ENCODE measurements at regions not wholly inside any gene's neighbourhood (a gene's known extent, or its start where the extent isn't known, plus 50 kb on each side); places are given as distances from the start of the nearest gene placed in this dataset.

DNA sequence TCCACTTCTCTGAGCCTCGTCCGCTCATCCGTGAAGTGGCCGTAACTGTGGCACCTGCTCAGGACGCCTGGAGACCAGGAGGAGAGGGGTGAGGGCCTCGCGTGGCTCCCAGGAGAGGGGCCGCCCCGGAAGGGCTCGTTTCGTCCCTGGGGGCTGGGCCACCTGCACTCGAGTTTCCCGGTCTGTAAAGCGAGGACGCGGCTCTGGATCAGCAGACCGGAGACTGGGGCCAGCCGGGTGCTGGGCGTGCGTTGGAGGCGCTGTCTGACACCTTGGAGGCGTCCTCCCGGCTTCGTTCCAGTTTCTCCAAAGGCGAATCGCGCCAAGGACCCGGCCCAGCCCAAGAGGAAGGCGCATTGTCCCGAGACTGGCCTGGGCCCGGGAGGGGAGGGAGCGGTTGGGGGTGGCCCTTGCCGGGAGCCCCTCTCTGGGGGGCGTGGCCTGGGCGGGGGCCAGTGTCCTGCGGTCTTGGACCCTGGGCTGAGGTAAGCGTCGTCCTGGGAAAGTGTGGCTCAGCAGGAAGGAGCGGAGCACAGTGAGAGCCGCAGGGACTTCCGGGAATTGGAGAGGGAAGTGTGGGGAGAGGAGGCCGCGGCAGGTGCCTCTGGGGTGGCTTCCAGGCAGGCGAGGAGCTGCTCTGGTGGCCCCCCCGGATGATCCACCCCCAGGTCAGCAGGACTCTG lies 89.6 kb downstream of the FOXL3 start:
- intact Hi-C loops (cut with micrococcal nuclease) = no loop called here
- H3K4me3 Mint-ChIP-seq = no peak overlapping the region
- peaks cover 22% of the 10 kb centered on the region for H3K27me3 Mint-ChIP-seq
- H3K9me3 Mint-ChIP-seq = peaks cover 24% of the 10 kb centered on the region
- no peak for DNase-seq
- H3K27ac Mint-ChIP-seq = no peak overlapping the region
- peaks cover 16% of the 10 kb centered on the region for H3K4me1 Mint-ChIP-seq
- peaks cover 2% of the 10 kb centered on the region for H3K36me3 Mint-ChIP-seq (ENCODE audit: low read depth)

DNA sequence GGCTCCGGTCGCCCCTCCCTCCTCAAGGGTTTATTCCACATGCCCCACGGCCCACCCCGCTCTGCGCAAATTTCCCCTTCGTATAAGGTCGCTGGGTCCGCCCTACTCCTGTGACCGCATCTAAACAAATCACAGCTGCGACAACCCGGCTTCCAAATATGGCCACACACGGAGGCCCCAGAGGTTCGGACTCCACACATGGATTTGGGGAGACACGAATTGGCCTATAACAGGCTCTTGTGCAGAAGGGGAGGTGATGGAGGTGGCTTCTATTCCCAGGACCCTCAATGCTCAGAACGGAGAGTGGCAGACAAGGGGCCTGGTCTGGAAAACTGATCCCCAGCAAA lies 90.1 kb downstream of the FOXL3 start:
- Mint-ChIP-seq H3K4me1 (peaks cover 16% of the 10 kb centered on the region), H3K27ac (no peak overlapping the region), H3K36me3 (ENCODE audit: low read depth) (peaks cover 2% of the 10 kb centered on the region), H3K9me3 (peaks cover 25% of the 10 kb centered on the region), H3K27me3 (peaks cover 22% of the 10 kb centered on the region), H3K4me3 (peak overlapping the region; percentile 37)
- no peak for DNase-seq
- intact Hi-C loops (cut with micrococcal nuclease) = no loop called here

DNA sequence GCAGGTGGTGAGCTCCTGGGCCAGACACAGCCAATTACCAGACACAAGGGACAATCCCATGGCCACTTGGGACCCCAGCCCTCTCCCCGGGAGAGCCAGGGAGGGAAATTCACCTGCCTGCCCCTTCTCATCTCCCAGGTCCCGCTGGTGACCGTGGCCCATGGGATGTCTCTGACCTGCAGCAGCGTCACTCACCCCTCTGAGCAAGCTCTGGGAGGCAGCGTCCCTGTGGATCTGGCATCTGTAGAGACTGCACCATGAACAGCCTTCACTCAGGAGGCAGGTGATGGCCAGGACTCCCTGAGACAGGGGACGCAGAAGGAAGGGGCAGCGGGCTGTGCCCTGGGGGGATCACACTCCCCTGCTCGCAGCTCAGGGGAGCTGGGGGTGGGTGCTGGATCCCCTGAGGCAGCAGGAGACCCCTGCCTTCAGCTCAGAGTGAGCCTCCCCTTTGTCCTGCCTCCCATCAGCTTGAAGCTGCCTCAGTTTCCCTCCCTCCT lies 90.8 kb downstream of the FOXL3 start:
- H3K4me3 Mint-ChIP-seq = no peak overlapping the region
- H3K27ac Mint-ChIP-seq = peak overlapping the region; percentile 62
- H3K36me3 Mint-ChIP-seq (ENCODE audit: low read depth) = peaks cover 2% of the 10 kb centered on the region
- intact Hi-C loops (cut with micrococcal nuclease) = no loop called here
- peaks cover 16% of the 10 kb centered on the region for H3K4me1 Mint-ChIP-seq
- DNase-seq = no peak
- peaks cover 25% of the 10 kb centered on the region for H3K9me3 Mint-ChIP-seq
- H3K27me3 Mint-ChIP-seq = peaks cover 22% of the 10 kb centered on the region

DNA sequence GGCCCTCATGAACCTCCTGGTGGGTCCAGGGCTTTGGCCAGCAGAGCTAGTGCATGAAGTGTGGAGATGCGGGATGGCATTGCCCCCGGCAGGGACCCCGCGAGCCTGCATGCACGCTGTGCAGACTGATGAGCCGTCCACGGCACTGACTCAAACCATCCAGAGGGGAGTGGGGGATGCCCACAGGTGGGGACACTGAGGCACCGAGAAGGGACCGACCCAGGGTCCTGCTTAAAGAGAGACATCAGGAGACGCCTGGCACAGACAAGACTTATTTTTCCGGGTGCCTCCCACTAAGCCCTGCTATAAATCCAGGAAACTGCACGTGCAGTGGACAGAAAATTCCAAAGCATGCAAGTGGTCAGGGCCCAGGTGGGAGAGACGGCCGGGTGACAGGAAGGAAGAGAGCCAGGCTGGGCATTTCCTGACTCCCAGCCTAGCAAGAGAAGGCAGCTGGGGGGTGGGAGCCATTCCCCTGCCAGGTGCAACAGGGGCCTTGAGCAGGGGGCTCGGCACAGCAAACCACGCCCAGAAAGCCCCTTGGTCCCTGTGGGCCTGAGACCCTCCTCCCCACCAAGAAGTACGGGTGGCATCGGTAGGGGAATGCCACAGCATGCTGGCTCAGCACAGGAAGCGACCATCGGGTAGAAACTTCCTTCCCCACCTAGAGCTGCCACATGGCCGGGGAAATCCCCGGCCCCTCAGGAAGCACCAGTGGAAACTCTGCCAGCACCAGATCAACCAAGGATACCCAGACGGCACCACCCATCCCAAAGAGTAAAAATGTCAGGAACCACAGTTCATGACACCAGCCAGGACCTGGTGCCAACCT lies 91.5 kb downstream of the FOXL3 start:
- Mint-ChIP-seq H3K27me3 (peaks cover 22% of the 10 kb centered on the region), H3K27ac (peak overlapping the region; percentile 69), H3K4me1 (peaks cover 16% of the 10 kb centered on the region), H3K9me3 (peaks cover 25% of the 10 kb centered on the region), H3K4me3 (peak overlapping the region; percentile 52), H3K36me3 (ENCODE audit: low read depth) (peaks cover 2% of the 10 kb centered on the region)
- DNase-seq = peak; percentile 71
- intact Hi-C loops (cut with micrococcal nuclease) = no loop called here

DNA sequence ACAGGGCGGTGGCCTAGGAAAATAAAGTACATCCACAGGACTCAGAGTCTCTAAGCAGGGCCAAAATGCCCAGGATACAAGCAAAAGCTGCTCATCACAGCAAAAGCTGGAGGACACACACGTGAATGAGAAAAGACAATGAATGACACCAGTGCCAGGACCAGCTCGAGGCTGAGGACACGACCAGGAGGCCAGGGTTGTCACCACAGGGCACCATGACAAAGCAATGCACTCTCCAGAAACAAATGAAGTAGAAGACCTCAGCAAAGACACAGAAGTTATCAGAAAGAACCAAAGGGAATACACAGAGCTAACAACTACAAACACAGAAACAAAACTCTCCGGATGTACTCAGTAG lies 92.1 kb downstream of the FOXL3 start:
- Mint-ChIP-seq H3K27me3 (peaks cover 22% of the 10 kb centered on the region), H3K36me3 (ENCODE audit: low read depth) (peaks cover 2% of the 10 kb centered on the region), H3K4me3 (peak overlapping the region; percentile 3), H3K4me1 (peaks cover 16% of the 10 kb centered on the region), H3K27ac (peak overlapping the region; percentile 10), H3K9me3 (peaks cover 25% of the 10 kb centered on the region)
- DNase-seq = no peak
- intact Hi-C loops (cut with micrococcal nuclease) = no loop called here

DNA sequence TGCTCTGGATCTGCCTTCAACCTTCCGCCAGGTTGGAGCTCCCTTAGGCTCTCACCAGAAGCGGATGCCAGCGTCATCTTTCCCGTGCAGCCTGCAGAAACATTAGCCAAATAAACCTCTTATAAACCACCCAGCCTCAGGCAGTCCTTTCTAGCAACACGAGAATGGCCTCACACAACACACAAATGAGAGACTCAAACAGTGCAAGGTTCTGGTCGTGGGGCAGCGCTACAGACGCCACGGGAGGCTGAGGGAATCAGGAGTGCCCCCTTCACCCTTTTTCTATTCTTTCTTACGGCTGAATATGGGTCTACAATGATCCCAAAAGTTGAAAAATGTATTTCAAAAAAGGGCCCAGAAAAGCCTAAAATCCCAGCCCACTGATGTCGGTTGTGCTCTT lies 96.4 kb downstream of the FOXL3 start:
- no peak for DNase-seq

DNA sequence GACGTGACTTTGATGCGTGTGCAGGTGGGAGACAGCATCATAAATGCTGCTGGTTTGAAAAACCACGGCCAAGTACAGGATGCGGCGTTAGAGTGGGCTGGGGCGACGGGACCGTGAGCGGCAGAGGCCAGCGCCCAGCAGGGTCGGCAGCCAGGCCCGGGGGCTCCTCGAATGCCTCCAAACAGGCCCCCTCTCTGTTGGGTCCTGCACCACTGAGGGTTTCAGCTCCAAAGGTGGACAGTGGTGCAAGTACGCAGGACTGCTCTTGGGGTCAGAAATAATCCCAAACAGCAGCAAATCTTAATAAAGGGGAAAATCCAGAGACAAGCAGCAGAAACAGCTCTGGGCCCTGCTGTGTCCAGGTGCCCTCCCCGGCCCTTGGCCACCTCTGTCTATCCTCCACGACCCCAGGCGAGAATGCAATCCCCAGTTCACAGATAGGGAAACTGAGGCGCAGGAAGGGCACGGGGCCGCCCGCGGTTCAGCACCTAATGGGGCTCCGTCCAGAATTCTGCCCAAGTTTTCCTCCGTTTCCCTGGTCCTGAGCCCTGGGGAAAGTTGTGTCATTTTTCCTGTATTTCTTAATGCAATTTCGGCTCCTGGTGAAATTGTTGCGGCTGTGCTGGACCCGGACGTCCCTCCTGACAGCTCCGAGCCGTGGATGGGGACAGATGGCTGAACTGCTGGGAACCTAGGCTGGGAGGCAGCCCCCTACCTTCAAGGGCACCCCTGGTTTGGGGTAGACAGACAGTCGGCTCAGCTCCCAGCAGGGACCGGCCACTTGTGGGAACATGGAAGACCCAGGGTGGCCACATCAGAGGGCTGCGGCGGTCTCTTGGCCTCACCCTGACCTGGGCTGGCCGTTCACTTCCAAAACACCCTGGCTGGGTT lies 97.4 kb downstream of the FOXL3 start:
- intact Hi-C loops (cut with micrococcal nuclease) = no loop called here
- peaks cover 18% of the 10 kb centered on the region for H3K27me3 Mint-ChIP-seq
- no peak overlapping the region for H3K27ac Mint-ChIP-seq
- DNase-seq = no peak
- no peaks in the 10 kb centered on the region for H3K4me1 Mint-ChIP-seq
- no peaks in the 10 kb centered on the region for H3K36me3 Mint-ChIP-seq (ENCODE audit: low read depth)
- H3K4me3 Mint-ChIP-seq = no peak overlapping the region
- peaks cover 21% of the 10 kb centered on the region for H3K9me3 Mint-ChIP-seq

More for the DNA sequence above, 96.4 kb downstream of the FOXL3 start:
- no peak overlapping the region for H3K4me3 Mint-ChIP-seq
- H3K9me3 Mint-ChIP-seq = peaks cover 25% of the 10 kb centered on the region
- intact Hi-C loops (cut with micrococcal nuclease) = no loop called here
- H3K36me3 Mint-ChIP-seq (ENCODE audit: low read depth) = peaks cover 2% of the 10 kb centered on the region
- H3K4me1 Mint-ChIP-seq = peaks cover 10% of the 10 kb centered on the region
- H3K27ac Mint-ChIP-seq = no peak overlapping the region
- H3K27me3 Mint-ChIP-seq = peaks cover 22% of the 10 kb centered on the region

DNA sequence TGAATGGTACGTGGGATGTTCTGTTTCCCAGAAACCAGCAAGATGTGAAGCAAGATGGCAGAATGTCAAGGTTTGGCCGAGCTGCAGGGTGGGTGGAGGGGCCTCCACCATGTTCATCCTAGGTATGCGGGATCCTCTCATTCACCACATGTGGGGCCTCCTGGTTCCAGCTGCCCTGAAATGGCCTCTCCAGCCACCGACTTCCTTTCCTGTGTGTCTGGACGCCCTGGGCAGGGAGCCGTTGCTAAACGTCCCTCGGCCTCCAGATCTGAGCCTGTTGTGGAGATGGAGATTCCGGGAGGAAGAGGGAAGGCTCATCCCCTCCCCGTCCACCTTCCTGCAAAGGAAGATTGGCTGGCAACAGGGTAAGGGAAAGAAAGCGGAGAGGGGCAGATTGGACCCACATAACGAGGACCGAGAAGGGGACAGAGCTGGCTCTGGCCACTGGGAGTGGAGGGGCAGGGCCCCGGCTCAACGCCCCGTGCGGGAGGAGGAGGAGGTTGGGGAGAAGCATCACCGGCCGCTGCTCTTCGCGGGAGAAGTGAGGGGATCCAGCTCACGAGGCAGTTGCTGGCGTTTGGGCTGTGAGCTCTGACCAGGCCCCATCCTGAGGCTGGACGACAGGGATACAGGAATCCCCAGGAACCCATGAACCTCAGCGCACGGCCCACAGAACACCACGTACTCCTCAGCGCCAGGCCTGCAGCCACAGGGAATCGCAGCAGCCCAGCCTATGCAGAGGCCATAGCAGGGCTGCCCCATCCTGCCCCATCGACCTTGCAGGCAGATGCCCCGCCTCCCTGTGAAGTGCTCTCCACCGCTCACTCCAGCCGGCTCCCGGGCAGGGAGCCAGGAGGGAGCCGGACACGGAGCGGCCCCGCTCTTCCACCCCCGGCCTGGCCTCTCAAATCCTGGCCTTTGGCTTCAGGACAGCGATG lies 98.3 kb downstream of the FOXL3 start:
- Mint-ChIP-seq H3K9me3 (peaks cover 13% of the 10 kb centered on the region), H3K4me1 (no peaks in the 10 kb centered on the region), H3K27ac (no peak overlapping the region), H3K4me3 (no peak overlapping the region), H3K36me3 (ENCODE audit: low read depth) (no peaks in the 10 kb centered on the region), H3K27me3 (peaks cover 10% of the 10 kb centered on the region)
- intact Hi-C loops (cut with micrococcal nuclease) = no loop called here
- no peak for DNase-seq

DNA sequence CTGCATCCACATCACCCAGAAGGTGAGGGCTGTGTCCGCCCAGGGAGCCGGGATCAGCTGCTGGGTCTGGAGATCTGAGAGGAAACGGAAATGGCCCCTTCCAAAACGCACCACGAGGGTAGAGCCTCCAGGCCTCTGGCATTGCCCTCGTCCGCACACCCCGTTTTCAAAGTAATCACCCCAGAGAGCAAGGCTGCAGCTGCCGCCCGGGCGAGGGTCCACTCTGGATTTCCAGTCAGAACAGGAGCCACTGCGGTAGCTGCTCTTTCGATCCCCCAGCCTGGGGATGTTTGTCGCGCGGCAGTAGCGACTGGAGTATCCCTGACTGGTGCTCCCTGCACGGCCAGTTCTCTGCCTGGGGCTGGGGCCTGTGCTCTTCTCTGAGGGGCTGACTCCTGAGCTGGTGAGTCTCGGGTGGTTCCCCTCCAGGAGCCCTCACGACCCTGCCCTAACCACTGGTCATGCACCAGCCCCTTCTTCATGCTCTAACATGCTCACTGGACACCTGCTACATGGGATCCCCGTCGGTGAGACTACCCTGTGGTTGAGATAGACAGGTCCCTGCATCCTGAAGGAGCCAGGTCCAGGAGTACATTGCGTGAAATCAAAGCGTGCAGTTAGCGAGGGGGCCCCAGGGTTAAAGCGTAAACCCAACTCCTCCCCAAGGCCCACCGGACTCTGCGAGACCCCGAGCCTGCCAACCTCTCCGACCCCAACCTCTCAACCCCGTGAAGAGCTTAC lies 99.2 kb downstream of the FOXL3 start:
- Mint-ChIP-seq H3K4me3 (no peak overlapping the region), H3K27ac (no peak overlapping the region), H3K36me3 (ENCODE audit: low read depth) (no peaks in the 10 kb centered on the region), H3K9me3 (peaks cover 5% of the 10 kb centered on the region), H3K4me1 (no peaks in the 10 kb centered on the region), H3K27me3 (peaks cover 4% of the 10 kb centered on the region)
- no peak for DNase-seq
- intact Hi-C loops (cut with micrococcal nuclease) = no loop called here

DNA sequence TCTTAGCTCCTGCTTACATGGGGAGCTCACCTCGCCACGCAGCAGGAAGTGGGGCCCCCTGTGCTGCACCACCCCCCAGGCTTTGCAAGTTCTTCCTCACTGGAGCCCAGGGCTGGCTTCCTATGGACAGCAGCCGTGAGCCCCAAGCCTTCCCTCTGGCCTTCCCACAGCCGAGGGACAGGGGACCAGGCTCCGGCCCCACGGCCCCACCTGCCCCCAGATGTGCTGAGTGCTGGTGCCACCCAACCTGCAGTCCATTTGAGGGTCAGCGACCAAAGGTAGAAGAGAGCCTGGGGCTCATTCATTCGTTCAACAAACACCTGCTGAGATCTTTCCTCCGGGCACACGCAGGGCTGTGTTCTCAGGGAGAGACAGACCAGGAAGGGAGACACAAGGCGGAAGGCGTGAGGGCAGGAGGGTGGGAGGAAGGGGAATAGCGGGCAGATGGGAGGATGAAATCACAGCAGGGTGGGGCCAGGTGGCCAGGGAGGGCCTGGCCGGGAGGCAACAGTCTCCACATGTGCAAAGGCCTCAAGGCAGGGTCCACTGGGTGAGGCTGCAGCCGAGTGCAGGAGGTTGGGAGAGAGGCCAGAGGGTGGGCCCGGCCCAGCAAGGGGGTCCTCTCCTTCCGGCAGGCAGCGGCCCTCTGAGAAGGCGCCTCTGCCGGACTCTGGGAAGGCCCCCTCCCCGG lies 100.1 kb downstream of the FOXL3 start:
- Mint-ChIP-seq H3K36me3 (ENCODE audit: low read depth) (no peaks in the 10 kb centered on the region), H3K4me3 (no peak overlapping the region), H3K4me1 (no peaks in the 10 kb centered on the region), H3K27ac (no peak overlapping the region), H3K9me3 (no peaks in the 10 kb centered on the region), H3K27me3 (no peaks in the 10 kb centered on the region)
- no peak for DNase-seq
- intact Hi-C loops (cut with micrococcal nuclease) = no loop called here

DNA sequence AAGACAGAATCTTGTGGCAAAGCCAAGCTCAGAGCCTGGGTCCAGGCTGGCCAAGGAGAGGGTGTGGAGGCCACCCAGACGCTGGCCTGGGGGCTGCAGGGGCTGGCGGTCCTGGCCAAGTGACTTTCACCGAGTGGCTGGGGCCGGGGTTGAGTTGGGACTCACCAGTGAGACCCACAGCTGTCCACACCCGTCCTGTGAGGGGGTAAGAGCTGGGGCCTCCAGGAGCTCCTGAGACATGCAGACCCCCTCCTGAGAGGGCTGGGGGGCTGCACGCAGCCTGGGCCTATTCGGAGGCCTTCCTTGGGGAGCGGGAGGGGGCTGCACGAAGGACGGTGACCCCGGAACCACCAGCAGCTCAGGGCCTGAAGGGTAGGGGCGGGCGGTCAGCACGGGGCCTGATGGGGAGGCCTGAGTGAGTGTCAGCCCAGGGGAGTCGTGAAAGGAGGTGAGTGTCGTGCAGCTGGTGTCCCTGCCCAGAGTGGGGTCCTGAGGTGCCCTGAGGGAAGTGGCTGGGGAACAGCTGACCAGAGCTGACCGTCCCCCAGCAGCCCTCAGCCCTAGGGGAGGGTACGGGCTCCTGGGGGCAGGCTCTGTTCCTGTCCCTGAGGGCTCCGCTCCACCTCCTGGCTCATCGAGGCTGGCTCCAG lies 100.9 kb downstream of the FOXL3 start:
- Mint-ChIP-seq H3K27me3 (peaks cover 3% of the 10 kb centered on the region), H3K27ac (no peak overlapping the region), H3K4me1 (no peaks in the 10 kb centered on the region), H3K9me3 (peaks cover 5% of the 10 kb centered on the region), H3K4me3 (no peak overlapping the region), H3K36me3 (ENCODE audit: low read depth) (peaks cover under 1% of the 10 kb centered on the region)
- intact Hi-C loops (cut with micrococcal nuclease) = no loop called here
- no peak for DNase-seq
